HG02588 (cell line): ENCODE measurements at regions not wholly inside any gene's neighbourhood (a gene's known extent, or its start where the extent isn't known, plus 50 kb on each side); places are given as distances from the start of the nearest gene placed in this dataset.
"Not testable (repeated sequence)": the region's sequence is repeated elsewhere in the genome, so short reads cannot be mapped to it uniquely, and the experiment has no call there.

Experiments
- ATAC-seq: cut with Tn5 transposase; IDR thresholded peaks from one replicate; pipeline ENCODE4 v1.9.1; 2021; ENCODE audit warnings: mild to moderate bottlenecking, moderate library complexity; ENCODE audit not compliant: unreplicated experiment

DNA sequence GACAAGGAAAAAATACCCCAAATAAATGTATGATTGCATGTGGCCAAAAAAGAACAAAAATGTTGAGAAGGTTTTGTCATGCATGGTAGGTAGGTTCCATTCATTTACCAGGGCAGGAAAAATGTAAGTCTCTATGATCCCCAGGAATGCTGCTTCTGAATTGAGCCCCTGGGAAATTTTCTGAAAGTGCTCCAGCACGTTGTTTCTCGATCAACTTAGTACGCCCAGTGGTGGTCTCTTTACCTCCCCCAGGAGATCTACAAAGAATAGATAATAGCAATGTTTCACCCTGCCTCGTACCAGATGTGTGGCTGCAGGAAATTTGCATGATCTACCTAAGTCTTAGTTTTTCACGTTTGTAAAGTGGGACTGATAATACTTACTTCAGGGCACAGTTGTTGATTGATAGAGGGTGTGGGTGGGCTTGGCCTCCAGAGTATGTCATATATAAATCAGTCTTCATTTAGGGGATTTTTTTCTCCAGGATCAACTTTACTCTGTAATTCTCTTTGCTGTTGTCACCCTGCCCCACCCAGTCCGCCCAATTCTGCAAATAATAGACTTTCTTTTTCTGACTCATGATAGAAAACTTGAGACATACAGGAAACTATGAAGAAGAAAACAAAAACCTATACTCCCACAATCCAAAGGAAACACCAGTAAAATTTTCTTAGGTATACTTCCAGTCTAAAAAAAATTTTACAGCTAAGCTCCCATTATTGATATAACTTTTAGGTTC, 462.0 kb upstream of the RUNX1 start:
- no peak for ATAC-seq

DNA sequence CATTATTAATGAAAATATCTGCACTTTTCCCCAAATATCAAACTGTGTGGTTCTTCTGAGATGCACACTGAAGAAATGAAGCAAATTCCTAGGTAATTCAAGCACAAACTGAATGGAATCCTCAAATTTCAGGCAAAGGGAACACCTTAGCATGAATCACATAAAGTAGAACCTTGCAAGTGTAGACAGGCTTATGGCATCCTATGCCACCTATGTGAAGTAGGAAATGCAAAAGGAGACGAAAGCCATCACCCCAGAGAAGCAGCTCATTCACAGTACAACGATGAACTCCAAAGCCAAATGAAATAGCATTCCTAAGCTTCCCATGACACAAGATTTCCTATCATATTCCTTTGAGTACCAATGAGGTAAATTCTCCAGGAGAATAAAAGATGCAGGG, 461.2 kb upstream of the RUNX1 start:
- no peak for ATAC-seq

DNA sequence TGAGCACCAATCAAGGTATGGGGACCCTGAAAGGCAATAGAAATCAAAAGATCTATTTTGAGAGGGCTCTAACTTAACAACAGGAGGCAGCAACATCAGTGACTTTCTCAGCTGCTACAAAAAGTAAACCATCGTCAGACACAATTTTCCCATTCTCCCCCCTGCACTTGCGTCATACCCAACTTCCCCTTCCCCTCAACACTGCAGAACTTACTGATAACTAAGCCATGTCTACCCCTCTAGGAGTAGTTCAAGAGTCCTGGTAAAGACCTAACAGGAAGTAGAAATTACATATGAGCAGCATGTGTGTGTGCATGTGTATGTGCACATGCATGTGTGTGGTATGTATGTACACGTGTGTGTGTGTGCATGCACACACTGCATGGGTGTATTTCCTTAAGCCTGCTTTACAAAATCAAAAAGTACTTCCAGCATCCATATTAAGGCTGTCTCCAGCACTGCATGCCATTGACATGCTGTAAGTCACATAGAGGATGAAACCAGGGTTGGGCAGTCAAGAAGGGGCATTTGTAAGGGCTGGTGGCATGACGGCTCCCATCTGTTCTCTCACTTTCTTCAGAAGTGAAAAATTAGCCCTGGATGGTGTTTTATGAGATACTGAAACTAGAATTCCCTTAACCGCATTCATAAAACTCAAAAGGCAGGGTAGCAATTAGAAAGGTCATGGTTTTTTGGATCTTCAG, 460.1 kb upstream of the RUNX1 start:
- no peak for ATAC-seq

DNA sequence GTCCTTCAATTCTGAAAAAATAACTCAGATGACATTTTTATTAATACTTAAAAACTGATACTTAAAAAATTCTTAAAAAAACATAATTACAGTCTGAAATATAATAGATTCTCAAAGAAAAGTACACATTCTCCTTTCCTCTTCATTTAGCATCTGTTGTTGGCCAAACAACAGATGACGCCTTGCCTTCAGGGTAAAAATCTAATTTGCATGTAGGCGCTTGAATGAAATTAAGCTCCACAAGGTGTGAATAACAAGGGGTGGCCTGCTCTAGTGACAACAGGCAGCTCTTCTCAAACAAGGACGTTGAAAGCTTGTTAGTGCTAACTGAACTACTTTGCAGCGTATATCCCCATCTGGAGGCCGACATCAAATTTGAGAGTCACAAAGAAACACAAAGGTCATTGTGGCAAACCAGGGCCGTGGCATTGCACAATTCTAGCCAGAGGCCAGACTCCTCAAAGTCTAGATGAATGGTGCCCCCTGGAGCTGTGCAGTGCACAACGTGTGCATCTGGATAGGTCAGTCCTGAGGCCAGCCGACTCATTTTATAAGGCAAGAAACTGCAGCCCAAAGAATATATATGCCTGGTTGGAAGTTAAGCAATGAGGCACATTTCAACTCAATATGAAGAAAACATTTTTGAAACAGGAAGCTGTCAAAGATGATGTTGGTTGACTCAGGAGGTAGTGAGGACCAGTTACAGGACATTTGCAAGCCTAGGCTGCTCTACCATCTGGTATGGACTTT, 459.2 kb upstream of the RUNX1 start:
- ATAC-seq: no peak

DNA sequence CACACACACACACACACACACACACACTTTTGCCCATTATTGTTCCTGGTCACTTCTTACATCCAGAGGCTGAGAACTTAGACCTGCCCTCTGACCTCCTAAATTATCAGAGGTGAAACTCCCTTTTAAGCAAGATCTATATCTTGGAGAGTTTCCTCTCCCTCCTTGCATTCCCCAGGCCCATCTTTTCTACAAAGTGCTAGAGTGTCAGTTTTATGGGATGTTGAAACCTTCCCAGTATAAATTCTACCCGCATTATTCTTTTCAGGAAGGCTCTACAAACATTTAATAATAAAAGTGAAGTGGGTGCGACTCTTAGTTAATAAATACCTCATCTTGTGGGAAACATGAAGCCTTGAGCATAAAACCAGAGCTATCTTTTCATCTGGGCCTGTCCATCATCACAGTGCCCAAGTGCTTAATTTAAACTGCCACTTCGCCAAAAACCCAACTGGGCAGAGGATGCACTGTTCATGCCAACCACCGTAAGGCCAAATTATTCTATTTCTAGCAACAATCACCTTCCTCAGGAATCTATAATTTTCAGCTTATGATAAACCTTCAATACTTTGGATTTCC, 458.2 kb upstream of the RUNX1 start:
- ATAC-seq: no peak

DNA sequence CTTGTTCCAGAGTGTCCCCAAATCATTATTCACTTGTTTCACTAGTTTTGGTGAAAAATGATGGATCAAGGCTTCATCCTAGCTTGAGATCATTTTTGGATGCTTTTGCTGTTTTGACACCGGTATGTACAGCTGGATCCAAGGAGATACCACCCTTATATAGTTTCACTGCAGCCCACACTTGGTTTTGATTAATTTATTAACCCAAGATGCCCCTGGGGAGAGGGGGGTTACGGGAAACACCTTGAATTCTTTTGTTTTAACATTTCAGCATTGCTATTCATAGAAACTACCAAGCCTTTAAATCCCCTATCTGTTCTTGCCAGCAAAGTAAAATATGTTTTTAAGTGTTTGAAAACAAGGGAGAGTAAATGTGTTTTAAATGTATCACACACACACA, 457.7 kb upstream of the RUNX1 start:
- no peak for ATAC-seq

DNA sequence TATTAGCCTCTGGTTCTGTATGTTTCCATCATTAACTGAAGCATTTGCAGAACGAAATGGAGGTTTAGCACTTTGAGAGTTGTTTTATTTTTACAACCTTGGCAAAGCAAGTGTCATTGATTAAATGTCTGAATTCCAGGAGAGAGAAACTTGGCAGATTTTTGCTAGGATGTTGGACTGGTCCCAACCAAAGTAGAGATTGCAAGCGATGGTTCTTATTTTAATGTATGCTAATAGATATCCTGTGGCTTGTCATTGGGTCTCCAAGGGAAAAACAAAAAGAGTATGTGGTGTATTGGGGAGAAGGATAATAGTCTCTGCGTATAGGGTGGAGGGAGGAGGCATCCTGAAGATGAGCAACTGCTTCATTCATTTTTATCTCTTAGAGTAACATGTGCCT, 457.2 kb upstream of the RUNX1 start:
- ATAC-seq: no peak

DNA sequence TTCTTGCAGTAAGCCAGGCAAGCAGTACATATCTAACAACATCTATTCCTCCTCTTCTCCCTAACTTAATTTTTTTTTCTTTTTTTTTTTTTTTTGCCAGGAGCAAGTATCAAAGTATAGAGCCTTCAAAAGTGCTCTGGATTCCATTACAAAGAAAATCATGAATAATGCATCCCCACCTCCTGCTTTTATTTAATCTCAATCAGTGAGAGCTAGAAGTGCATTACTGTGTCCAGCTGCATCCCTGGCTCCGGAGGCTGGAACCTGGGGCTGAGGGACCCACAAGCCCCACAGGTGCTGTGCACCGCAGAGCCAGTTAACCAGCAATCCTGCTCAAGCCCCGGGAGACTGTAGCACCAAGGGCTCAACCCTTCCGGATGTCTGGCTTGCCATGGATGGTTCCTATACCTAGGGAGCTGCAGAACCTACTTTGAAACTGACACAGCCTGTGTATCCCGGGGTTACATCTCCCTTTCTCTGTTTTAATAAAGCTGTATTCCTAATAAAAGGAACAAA, 455.9 kb upstream of the RUNX1 start:
- no peak for ATAC-seq

- no peak for ATAC-seq
Measured at GRCh38 chr21:35504277-35504676, 455.2 kb upstream of the RUNX1 start.

- ATAC-seq: no peak
Measured at GRCh38 chr21:35503671-35504070, 454.6 kb upstream of the RUNX1 start.

DNA sequence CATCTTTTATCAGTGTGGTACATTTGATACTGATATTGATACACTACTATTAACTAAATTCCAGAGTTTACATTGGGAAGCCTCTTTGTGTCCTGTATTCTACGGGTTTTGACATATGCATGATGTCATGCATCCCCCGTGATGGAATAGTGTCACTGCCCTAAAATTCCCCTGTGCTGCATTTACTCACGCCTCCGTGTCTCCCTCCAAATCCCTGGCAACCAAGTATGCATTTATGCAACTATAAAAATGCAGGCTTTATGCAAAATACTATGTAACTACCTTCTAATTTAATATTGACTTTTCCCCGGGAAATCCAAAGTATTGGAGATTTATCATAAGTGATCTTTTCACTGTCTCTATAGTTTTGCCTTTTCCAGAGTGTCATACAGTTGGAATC, 453.7 kb upstream of the RUNX1 start:
- ATAC-seq: no peak

- not testable (repeated sequence) for ATAC-seq
Measured at GRCh38 chr21:35497522-35497921, 448.4 kb upstream of the RUNX1 start.

- no peak for ATAC-seq
Measured at GRCh38 chr21:35491920-35492678, 443.0 kb upstream of the RUNX1 start.

GRCh38 chr21:35491114-35491513, 442.0 kb upstream of the RUNX1 start:
- no peak for ATAC-seq

- no peak for ATAC-seq
Measured at GRCh38 chr21:35489389-35489980, 440.4 kb upstream of the RUNX1 start.

DNA sequence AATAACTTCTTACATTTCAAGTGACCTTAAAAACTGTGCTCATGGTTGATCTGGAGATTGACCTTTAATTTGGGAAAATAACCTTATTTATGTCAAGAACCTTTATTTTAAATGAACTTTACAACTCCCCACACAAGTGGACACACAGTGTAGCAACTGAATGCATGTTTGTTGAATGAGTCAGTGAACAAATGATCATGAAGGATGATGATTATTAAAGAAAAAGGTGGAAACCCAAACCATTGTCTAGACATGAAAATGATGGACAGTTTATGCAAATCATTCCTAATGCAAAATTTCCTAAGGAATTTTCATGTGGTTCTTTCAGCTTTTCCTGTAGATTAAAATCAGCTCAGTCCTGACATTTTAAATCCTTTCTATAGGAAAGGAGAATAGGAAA, 439.8 kb upstream of the RUNX1 start:
- no peak for ATAC-seq

DNA sequence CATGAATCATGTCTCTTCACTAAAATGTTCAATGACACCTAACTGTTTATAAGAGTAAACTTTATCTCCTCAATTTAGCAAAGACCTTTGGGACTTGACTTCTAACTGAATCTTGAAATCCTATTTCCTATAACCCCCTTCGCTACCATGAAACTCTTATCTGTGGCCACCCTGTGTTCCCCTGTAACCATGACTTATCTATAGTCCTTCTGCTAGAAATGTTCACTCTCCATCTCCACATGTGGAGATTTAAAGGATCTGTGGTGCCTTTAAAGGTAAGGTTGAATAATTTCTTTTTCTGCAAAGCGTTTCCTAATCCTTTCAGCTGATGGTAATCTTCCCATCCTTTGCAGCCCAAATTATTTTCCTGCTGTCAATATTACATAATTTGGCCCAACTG, 436.3 kb upstream of the RUNX1 start:
- no peak for ATAC-seq

DNA sequence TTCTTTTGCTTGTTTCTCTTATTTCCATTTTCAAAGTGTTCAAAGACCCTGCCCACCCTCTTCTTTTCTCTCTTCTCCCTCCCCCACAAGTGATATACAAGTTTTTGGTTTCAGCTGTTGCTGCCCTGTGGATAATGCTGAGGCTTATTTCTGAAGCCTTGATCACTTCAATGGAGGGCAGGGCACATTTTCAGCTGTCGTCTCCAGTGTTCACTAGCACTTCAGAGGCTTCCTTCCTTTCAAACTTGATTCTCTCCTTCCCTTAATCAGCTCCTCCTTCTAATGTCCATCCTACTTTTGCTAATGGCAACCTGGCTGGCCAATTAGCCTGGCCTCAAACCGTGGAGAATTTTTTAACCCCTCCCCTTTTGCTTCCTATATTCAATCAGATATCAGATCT, 435.7 kb upstream of the RUNX1 start:
- ATAC-seq: no peak

- ATAC-seq: no peak
Measured at GRCh38 chr21:35484032-35484431, 434.9 kb upstream of the RUNX1 start.

- no peak for ATAC-seq
Measured at GRCh38 chr21:35482933-35483662, 434.0 kb upstream of the RUNX1 start.
